ENCODE measurements at regions not wholly inside any gene's neighbourhood (a gene's known extent, or its start where the extent isn't known, plus 50 kb on each side); places are given as distances from the start of the nearest gene placed in this dataset.

DNA sequence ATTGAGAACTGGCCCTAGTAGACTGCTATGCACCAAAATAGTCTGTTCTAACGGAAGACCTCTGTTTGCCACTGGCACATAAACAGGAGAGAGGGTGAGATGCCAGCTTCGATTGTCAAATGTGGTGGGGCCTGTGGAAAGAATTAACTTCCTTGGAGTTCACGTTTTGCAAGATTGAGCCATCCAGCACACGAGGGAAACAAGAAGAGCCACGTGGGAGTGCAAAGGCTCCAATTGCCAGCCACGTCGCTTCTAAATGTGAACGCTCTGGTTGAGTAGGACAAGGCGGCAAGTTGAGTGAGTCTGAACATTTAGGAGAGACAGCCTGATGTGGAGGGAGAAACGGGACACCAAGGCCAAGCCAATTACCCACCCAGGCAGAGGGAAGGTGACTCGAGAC, 409.1 kb downstream of the FGF9 start:
- TF ChIP-seq JUN (IDR thresholded peaks at IDR 0.05; ENCODE audit: borderline replicate concordance, insufficient read depth, insufficient read length, low read depth) (no peak), EZH2 (IDR thresholded peaks at IDR 0.05; ENCODE audit: borderline replicate concordance, low read depth, low read length, severe bottlenecking) (no peak), POLR2A (IDR thresholded peaks at IDR 0.05; ENCODE audit: low read depth, low read length) (no peak), MAX (IDR thresholded peaks at IDR 0.05; ENCODE audit: insufficient read depth, insufficient read length) (no peak), FOS (IDR thresholded peaks at IDR 0.05; ENCODE audit: borderline replicate concordance, insufficient read depth, low read length) (no peak), GATA2 (IDR thresholded peaks at IDR 0.05; ENCODE audit: insufficient read depth, insufficient read length, low read depth, low read length) (no peak), MYC (IDR thresholded peaks at IDR 0.05; ENCODE audit: low read depth, low read length) (no peak), POLR2AphosphoS5 (IDR thresholded peaks at IDR 0.05; ENCODE audit: insufficient read depth, low read depth, low read length) (no peak)
- TF ChIP-seq, protein P1, sequence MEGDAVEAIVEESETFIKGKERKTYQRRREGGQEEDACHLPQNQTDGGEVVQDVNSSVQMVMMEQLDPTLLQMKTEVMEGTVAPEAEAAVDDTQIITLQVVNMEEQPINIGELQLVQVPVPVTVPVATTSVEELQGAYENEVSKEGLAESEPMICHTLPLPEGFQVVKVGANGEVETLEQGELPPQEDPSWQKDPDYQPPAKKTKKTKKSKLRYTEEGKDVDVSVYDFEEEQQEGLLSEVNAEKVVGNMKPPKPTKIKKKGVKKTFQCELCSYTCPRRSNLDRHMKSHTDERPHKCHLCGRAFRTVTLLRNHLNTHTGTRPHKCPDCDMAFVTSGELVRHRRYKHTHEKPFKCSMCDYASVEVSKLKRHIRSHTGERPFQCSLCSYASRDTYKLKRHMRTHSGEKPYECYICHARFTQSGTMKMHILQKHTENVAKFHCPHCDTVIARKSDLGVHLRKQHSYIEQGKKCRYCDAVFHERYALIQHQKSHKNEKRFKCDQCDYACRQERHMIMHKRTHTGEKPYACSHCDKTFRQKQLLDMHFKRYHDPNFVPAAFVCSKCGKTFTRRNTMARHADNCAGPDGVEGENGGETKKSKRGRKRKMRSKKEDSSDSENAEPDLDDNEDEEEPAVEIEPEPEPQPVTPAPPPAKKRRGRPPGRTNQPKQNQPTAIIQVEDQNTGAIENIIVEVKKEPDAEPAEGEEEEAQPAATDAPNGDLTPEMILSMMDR (IDR thresholded peaks at IDR 0.05; ENCODE audit: extremely low read depth in 1 of 2, insufficient read depth in 1 of 2, low read depth in 1 of 2, low read length in 2 of 2), result no peak
- intact Hi-C loops (cut with micrococcal nuclease) (no loop called here), dilution Hi-C loops (cut with MboI; ENCODE audit: extremely low pct_ligation_motif_present, low sequenced_read_pairs) (no loop called here)
- CTCF ChIA-PET, result no interaction called here
- Histone ChIP-seq H3K36me3 (ENCODE audit: control insufficient read depth in 2 of 2, extremely low read depth in 1 of 2, insufficient read depth in 2 of 2, low read length in 2 of 2) (no peaks in the 10 kb centered on the region), H3K4me2 (ENCODE audit: insufficient read depth, low read length) (no peak overlapping the region), H3K27ac (ENCODE audit: insufficient read depth, low read depth, low read length) (no peak overlapping the region), H3K27me3 (ENCODE audit: control insufficient read depth in 2 of 2, insufficient read depth in 2 of 2, low read length in 2 of 2) (no peaks in the 10 kb centered on the region), H3K4me1 (ENCODE audit: control insufficient read depth, extremely low read depth, insufficient read depth, low read length) (no peaks in the 10 kb centered on the region), H2AFZ (ENCODE audit: low read depth, low read length) (no peak overlapping the region), H4K20me1 (replicated peaks; ENCODE audit: control insufficient read depth, extremely low read depth, insufficient read depth, low read length) (no peaks in the 10 kb centered on the region), H3K79me2 (ENCODE audit: control insufficient read depth, insufficient read depth, low read length) (no peaks in the 10 kb centered on the region), H3K9me1 (replicated peaks; ENCODE audit: control insufficient read depth, extremely low read depth, insufficient read depth, low read length) (no peaks in the 10 kb centered on the region), H3K9me3 (replicated peaks; ENCODE audit: control insufficient read depth, insufficient read depth, low read length) (peaks cover 8% of the 10 kb centered on the region), H3K4me3 (replicated peaks in 1 of 3; ENCODE audit: insufficient read depth in 1 of 3, low read depth in 1 of 3, low read length in 3 of 3) (no peak overlapping the region), H3K9ac (replicated peaks; ENCODE audit: extremely low read depth, insufficient read depth, low read length) (no peak overlapping the region)
- DNase-seq (ENCODE audit: low read depth, low spot score) (no peak), FAIRE-seq (no peak)
- no TSS peak for BruUV-seq (replicated peaks)
- POLR2A ChIA-PET, result no interaction called here

Measured in endothelial cell of umbilical vein (primary cell).